GM12878 (cell line): ENCODE measurements at regions not wholly inside any gene's neighbourhood (a gene's known extent, or its start where the extent isn't known, plus 50 kb on each side); places are given as distances from the start of the nearest gene placed in this dataset.

ENCODE experiments used
- CREB1 ChIP-seq: IDR thresholded peaks from 2 replicates; pipeline ENCODE4 v1.6.1; 2012; ENCODE audit warnings: low read depth, mild to moderate bottlenecking, inconsistent platforms
- CTCF ChIP-seq, 3 experiments: IDR thresholded peaks in 2 of 3; conservative IDR thresholded peaks in 1 of 3; 2 replicates each; pipeline ENCODE4 v1.5.1; 2011; ENCODE audit warnings: low read depth in 3 of 3, low read length in 3 of 3, mild to moderate bottlenecking in 3 of 3, control low read depth in 2 of 3, moderate library complexity in 2 of 3, inconsistent platforms in 1 of 3, mixed read lengths in 1 of 3; ENCODE audit not compliant: control insufficient read depth in 2 of 3, insufficient read depth in 1 of 3; ENCODE audit errors: extremely low read depth in 1 of 3
- E2F8 ChIP-seq: fragments of 450-650 bp; IDR thresholded peaks from 2 replicates; pipeline ENCODE4 v1.6.1; 2018; ENCODE audit warnings: mild to moderate bottlenecking, low read depth, moderate library complexity; ENCODE audit not compliant: partially characterized antibody
- MAX ChIP-seq: IDR thresholded peaks from 2 replicates; pipeline ENCODE4 v1.6.1; 2012; ENCODE audit warnings: low read depth, low read length, improper control_type of control experiment
- NFIC ChIP-seq: IDR thresholded peaks from 2 replicates; pipeline ENCODE4 v1.6.1; 2012; ENCODE audit warnings: low read depth, mild to moderate bottlenecking, inconsistent platforms, low read length, moderate library complexity
- REST ChIP-seq: IDR thresholded peaks from 2 replicates; pipeline ENCODE4 v1.6.1; 2012; ENCODE audit warnings: mild to moderate bottlenecking, low read depth, low read length
- SMC3 ChIP-seq: IDR thresholded peaks from 2 replicates; pipeline ENCODE4 v1.6.1; 2011; ENCODE audit warnings: low read length, improper control_type of control experiment, borderline replicate concordance
- TAF1 ChIP-seq: IDR thresholded peaks from 2 replicates; pipeline ENCODE4 v1.6.1; 2011; ENCODE audit warnings: mild to moderate bottlenecking, low read depth, low read length, borderline replicate concordance
- TBL1XR1 ChIP-seq: IDR thresholded peaks from 2 replicates; pipeline ENCODE4 v1.6.1; 2012; ENCODE audit warnings: low read depth, low read length, improper control_type of control experiment
- YY1 ChIP-seq: IDR thresholded peaks from 2 replicates; pipeline ENCODE4 v1.6.1; 2011; ENCODE audit warnings: low read depth, mild to moderate bottlenecking, low read length
- ZBTB11 ChIP-seq: fragments of 450-650 bp; formaldehyde crosslinking; IDR thresholded peaks from 2 replicates; pipeline ENCODE4 v1.5.0; 2022; ENCODE audit warnings: mild to moderate bottlenecking, missing genetic modification characterization

- TF ChIP-seq TAF1 (no peak), CTCF (IDR thresholded peaks at IDR 0.05 in 2 of 3, conservative IDR thresholded peaks at IDR 0.05 in 1 of 3; ENCODE audit: control insufficient read depth in 2 of 3, extremely low read depth in 1 of 3, insufficient read depth in 1 of 3, low read depth in 3 of 3, low read length in 3 of 3) (no peak), E2F8 (no peak), NFIC (no peak), REST (no peak), SMC3 (no peak), YY1 (no peak), MAX (no peak), TBL1XR1 (no peak), CREB1 (no peak), ZBTB11 (no peak)
These were observed 292.3 kb downstream of the ANKRD50 start for GRCh38 chr4:124420166-124420695.
